ENCODE measurements at regions not wholly inside any gene's neighbourhood (a gene's known extent, or its start where the extent isn't known, plus 50 kb on each side); places are given as distances from the start of the nearest gene placed in this dataset.
"Not testable (repeated sequence)": the region's sequence is repeated elsewhere in the genome, so short reads cannot be mapped to it uniquely, and the experiment has no call there.

DNA sequence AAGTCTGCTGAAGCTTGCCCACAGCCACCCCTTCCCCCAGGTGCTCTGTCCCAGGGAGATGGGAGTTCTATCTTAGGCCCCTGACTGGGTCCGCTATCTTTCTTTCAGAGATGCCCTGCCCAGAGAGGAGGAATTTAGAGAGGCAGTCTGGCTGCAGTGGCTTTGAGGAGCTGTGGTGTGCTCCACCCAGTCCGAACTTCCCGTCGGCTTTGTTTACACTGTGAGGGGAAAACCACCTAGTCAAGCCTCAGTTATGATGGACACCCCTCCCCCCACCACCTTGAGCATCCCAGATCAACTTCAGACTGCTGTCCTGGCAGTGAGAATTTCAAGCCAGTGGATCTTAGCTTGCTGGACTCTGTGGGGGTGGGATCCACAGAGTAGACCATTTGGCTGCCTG is 118.3 kb upstream of the ZEB2 start:
- TF ChIP-seq, protein P1, sequence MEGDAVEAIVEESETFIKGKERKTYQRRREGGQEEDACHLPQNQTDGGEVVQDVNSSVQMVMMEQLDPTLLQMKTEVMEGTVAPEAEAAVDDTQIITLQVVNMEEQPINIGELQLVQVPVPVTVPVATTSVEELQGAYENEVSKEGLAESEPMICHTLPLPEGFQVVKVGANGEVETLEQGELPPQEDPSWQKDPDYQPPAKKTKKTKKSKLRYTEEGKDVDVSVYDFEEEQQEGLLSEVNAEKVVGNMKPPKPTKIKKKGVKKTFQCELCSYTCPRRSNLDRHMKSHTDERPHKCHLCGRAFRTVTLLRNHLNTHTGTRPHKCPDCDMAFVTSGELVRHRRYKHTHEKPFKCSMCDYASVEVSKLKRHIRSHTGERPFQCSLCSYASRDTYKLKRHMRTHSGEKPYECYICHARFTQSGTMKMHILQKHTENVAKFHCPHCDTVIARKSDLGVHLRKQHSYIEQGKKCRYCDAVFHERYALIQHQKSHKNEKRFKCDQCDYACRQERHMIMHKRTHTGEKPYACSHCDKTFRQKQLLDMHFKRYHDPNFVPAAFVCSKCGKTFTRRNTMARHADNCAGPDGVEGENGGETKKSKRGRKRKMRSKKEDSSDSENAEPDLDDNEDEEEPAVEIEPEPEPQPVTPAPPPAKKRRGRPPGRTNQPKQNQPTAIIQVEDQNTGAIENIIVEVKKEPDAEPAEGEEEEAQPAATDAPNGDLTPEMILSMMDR (IDR thresholded peaks at IDR 0.05 in 2 of 3, conservative IDR thresholded peaks at IDR 0.05 in 1 of 3; ENCODE audit: borderline replicate concordance in 1 of 3, insufficient read depth in 1 of 3, low read depth in 2 of 3, low read length in 2 of 3), result not testable (repeated sequence)
- TF ChIP-seq, protein P2, sequence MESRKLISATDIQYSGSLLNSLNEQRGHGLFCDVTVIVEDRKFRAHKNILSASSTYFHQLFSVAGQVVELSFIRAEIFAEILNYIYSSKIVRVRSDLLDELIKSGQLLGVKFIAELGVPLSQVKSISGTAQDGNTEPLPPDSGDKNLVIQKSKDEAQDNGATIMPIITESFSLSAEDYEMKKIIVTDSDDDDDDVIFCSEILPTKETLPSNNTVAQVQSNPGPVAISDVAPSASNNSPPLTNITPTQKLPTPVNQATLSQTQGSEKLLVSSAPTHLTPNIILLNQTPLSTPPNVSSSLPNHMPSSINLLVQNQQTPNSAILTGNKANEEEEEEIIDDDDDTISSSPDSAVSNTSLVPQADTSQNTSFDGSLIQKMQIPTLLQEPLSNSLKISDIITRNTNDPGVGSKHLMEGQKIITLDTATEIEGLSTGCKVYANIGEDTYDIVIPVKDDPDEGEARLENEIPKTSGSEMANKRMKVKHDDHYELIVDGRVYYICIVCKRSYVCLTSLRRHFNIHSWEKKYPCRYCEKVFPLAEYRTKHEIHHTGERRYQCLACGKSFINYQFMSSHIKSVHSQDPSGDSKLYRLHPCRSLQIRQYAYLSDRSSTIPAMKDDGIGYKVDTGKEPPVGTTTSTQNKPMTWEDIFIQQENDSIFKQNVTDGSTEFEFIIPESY (IDR thresholded peaks at IDR 0.05; ENCODE audit: extremely low read depth, insufficient replicate concordance, low read length), result not testable (repeated sequence)
- not testable (repeated sequence) for TF ChIP-seq SP1 (IDR thresholded peaks at IDR 0.05; ENCODE audit: low read depth); YY1 (IDR thresholded peaks at IDR 0.05; ENCODE audit: extremely low read depth, insufficient replicate concordance, low read depth, low read length)
